PFSK-1 (cell line): ENCODE measurements at regions not wholly inside any gene's neighbourhood (a gene's known extent, or its start where the extent isn't known, plus 50 kb on each side); places are given as distances from the start of the nearest gene placed in this dataset.

ENCODE experiments used
- FOXP2 ChIP-seq: optimal IDR thresholded peaks from 2 replicates; pipeline ENCODE3; 2011; ENCODE audit warnings: borderline replicate concordance, control low read depth, inconsistent platforms; ENCODE audit not compliant: insufficient read depth; ENCODE audit errors: extremely low read length, extremely low read depth
- POLR2AphosphoS5 ChIP-seq: IDR thresholded peaks from 2 replicates; pipeline ENCODE4 v1.6.1; 2012; ENCODE audit warnings: low read depth, mild to moderate bottlenecking, control low read depth, low read length, moderate library complexity
- SIN3A ChIP-seq: IDR thresholded peaks from 2 replicates; pipeline ENCODE4 v1.6.1; 2012; ENCODE audit warnings: mild to moderate bottlenecking, low read length, moderate library complexity, borderline replicate concordance; ENCODE audit not compliant: insufficient read depth
- TAF1 ChIP-seq: IDR thresholded peaks from 2 replicates; pipeline ENCODE4 v1.6.1; 2012; ENCODE audit warnings: low read length, control low read depth, borderline replicate concordance; ENCODE audit not compliant: insufficient read depth
- TF ChIP-seq, protein P1 (sequence below), 2 experiments: IDR thresholded peaks; 2 replicates each; pipeline versions ENCODE4 v1.6.1 to v1.8.0; 2011 to 2012; ENCODE audit warnings: low read depth in 2 of 2, low read length in 2 of 2, control low read depth in 1 of 2, inconsistent platforms in 1 of 2, mild to moderate bottlenecking in 1 of 2, moderate library complexity in 1 of 2; ENCODE audit not compliant: insufficient read depth in 1 of 2

DNA sequence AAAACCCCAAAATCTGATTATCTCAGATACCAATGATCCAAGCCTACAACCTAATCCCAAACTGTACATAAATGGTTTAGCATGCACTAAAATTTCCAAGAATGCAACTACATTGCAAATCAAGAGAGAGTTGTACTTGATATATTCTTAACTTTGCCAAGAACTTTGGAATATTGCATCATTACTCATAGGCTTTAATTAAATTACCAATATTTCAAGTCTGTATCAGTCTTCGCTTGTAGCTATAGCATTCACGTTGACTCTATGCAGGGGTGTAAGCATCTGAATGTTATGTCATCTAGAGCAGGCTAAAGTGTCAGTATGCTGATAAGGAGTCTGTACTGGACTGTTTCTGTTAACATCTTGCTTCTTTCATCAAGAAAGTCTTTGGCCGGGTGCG, 56.3 kb downstream of the FOXI3 start:
- TF ChIP-seq, protein P1, sequence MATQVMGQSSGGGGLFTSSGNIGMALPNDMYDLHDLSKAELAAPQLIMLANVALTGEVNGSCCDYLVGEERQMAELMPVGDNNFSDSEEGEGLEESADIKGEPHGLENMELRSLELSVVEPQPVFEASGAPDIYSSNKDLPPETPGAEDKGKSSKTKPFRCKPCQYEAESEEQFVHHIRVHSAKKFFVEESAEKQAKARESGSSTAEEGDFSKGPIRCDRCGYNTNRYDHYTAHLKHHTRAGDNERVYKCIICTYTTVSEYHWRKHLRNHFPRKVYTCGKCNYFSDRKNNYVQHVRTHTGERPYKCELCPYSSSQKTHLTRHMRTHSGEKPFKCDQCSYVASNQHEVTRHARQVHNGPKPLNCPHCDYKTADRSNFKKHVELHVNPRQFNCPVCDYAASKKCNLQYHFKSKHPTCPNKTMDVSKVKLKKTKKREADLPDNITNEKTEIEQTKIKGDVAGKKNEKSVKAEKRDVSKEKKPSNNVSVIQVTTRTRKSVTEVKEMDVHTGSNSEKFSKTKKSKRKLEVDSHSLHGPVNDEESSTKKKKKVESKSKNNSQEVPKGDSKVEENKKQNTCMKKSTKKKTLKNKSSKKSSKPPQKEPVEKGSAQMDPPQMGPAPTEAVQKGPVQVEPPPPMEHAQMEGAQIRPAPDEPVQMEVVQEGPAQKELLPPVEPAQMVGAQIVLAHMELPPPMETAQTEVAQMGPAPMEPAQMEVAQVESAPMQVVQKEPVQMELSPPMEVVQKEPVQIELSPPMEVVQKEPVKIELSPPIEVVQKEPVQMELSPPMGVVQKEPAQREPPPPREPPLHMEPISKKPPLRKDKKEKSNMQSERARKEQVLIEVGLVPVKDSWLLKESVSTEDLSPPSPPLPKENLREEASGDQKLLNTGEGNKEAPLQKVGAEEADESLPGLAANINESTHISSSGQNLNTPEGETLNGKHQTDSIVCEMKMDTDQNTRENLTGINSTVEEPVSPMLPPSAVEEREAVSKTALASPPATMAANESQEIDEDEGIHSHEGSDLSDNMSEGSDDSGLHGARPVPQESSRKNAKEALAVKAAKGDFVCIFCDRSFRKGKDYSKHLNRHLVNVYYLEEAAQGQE (IDR thresholded peaks at IDR 0.05; ENCODE audit: insufficient read depth in 1 of 2, low read depth in 2 of 2, low read length in 2 of 2): no peak
- TF ChIP-seq POLR2AphosphoS5: no peak
- no peak for TF ChIP-seq SIN3A
- no peak for TF ChIP-seq FOXP2
- TF ChIP-seq TAF1: no peak

DNA sequence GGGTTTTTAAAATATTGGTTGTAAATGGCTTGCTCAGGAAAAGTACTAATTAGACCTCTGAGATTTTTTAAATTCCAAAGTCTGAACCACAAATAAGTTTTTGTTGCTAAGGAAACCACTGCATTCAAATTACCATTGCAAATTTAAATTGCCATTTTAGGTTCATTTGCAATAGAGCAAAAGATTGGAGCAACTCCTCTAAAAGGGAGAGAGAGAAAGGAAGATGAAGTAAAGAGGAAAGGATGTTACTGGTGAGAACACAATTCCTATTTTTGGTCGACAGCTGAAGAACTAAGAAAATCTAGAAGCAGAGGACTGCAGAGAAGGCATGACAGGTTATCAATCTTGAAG, 74.9 kb downstream of the FOXI3 start:
- TF ChIP-seq POLR2AphosphoS5 (no peak), SIN3A (no peak), TAF1 (no peak), FOXP2 (no peak)
- TF ChIP-seq, protein P1 (IDR thresholded peaks at IDR 0.05; ENCODE audit: insufficient read depth in 1 of 2, low read depth in 2 of 2, low read length in 2 of 2): no peak

GRCh38 chr2:88372042-88372441, 80.5 kb downstream of the FOXI3 start:
- TF ChIP-seq SIN3A (no peak), POLR2AphosphoS5 (no peak), FOXP2 (no peak), TAF1 (no peak)
- TF ChIP-seq, protein P1 (IDR thresholded peaks at IDR 0.05; ENCODE audit: insufficient read depth in 1 of 2, low read depth in 2 of 2, low read length in 2 of 2): no peak

DNA sequence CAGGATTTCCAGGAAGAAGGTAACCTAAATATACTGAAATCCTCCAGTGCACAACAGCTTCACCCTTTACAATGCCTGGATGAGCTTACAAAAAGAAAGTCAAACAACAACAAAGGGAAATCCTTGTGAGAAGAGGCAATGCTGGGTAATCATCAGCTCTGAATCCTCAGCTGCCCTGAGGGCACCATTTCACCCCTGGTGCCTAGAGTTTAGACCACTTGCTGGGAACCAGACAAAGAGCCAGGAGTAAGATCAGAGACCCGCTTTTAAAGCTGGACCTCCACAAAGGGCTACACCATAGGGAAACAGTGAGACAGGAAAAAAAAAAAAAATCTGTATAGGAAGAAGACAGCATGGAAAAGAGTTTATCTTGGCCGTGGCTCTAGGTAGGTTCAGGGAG, 97.0 kb downstream of the FOXI3 start:
- TF ChIP-seq TAF1 (no peak), FOXP2 (no peak), SIN3A (no peak), POLR2AphosphoS5 (no peak)
- TF ChIP-seq, protein P1 (IDR thresholded peaks at IDR 0.05; ENCODE audit: insufficient read depth in 1 of 2, low read depth in 2 of 2, low read length in 2 of 2): no peak

DNA sequence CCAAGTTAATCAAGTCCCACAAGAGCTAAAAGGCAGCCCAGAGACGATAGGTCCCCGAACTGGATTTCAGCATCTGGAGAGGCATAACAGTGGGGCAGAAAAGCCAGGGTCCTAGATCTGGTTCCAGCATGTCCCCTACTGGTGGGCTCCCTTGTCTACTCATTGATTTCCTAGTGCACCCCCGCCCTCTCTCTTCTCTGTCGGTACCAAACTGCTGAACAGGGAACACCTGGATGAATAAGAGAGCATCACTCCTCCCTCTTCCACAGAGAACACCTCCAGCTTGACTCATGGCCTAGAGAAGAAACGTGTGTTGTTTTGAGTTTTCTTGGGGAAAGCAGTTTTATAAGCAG, 101.3 kb downstream of the FOXI3 start:
- TF ChIP-seq, protein P1 (IDR thresholded peaks at IDR 0.05; ENCODE audit: insufficient read depth in 1 of 2, low read depth in 2 of 2, low read length in 2 of 2): no peak
- no peak for TF ChIP-seq FOXP2
- no peak for TF ChIP-seq TAF1
- TF ChIP-seq SIN3A: no peak
- TF ChIP-seq POLR2AphosphoS5: no peak
